Adrenal gland (tissue), 9 donors: ENCODE measurements at regions not wholly inside any gene's neighbourhood (a gene's known extent, or its start where the extent isn't known, plus 50 kb on each side); places are given as distances from the start of the nearest gene placed in this dataset.
A peak's percentile ranks its signal among the peaks of the same experiment; 100 is the strongest.

ENCODE experiments used
- DNase-seq, 7 donors: peaks; one replicate each; pipeline ENCODE4 v3.0.0-alpha.2; 2019 to 2020
- H3K27ac ChIP-seq, 5 donors: fragments of 200-600 bp; sonication (generic) in 4 of 5; 1 replicate in 3 of 5; 2 replicates in 2 of 5; pipeline versions ENCODE4 v1.5.1 to v1.8.0; 2016 to 2020; ENCODE audit warnings: mild to moderate bottlenecking in 1 of 5
- H3K27me3 ChIP-seq: fragments of 200-600 bp; 2 replicates; pipeline ENCODE4 v1.8.0; 2021
- H3K36me3 ChIP-seq, 2 donors: fragments of 200-600 bp; replicated peaks in 1 of 2; 1 replicate in 1 of 2; 2 replicates in 1 of 2; pipeline versions ENCODE4 v1.5.1 to v1.8.0; 2018 to 2022
- H3K4me1 ChIP-seq, 2 donors: fragments of 200-600 bp; replicated peaks in 1 of 2; 1 replicate in 1 of 2; 2 replicates in 1 of 2; pipeline versions ENCODE4 v1.5.1 to v1.8.0; 2018 to 2021
- H3K4me3 ChIP-seq, 4 donors: fragments of 200-600 bp; sonication (generic) in 3 of 4; one replicate each; pipeline ENCODE4 v1.5.1; 2016 to 2018
- H3K9me3 ChIP-seq, 3 donors: fragments of 200-600 bp; sonication (generic) in 1 of 3; replicated peaks in 1 of 3; 1 replicate in 2 of 3; 2 replicates in 1 of 3; pipeline versions ENCODE4 v1.5.1 to v1.8.0; 2016 to 2021
- POLR2A ChIP-seq, 2 donors: fragments of 450-650 bp; IDR thresholded peaks; one replicate each; pipeline ENCODE4 v1.6.1; 2017; ENCODE audit warnings: antibody characterized with exemption in 2 of 2, mild to moderate bottlenecking in 2 of 2, moderate library complexity in 1 of 2
- WGBS, 4 donors: extraction: QIAGEN DNeasy Blood & Tissue Kit in 2 of 4; methylation state at CpG; one replicate each; pipeline versions ENCODE4 v1.1.5 to v1.1.7; 2013 to 2017; 5-methylcytosine and 5-hydroxymethylcytosine counted together
- intact Hi-C, 2 donors: fragments of 100-400 bp; cut with DNase I; formaldehyde crosslinking; loops; one replicate each; pipeline versions ENCODE4 v1.14.1 to v1.15.0; 2022 to 2023
- TF ChIP-seq, protein P1 (sequence below), 6 experiments: fragments of 450-650 bp in 4 of 6; fragments of 200-600 bp in 2 of 6; sonication (generic) in 1 of 6; IDR thresholded peaks; 1 replicate in 5 of 6; 2 replicates in 1 of 6; pipeline versions ENCODE4 v1.5.1 to v1.8.0; 2016 to 2021; ENCODE audit warnings: antibody characterized with exemption in 6 of 6, mild to moderate bottlenecking in 2 of 6, moderate library complexity in 1 of 6
- donor health status: healthy with polysubstance abuse.
- donor health status: Bipolar disorder and iron deficiency.
- donor health status: DM: yes; HTN: yes; CAD: no.
- donor health status: DM: no; HTN: no; CAD: no.
- donor health status: DM: no; HTN: no; CAD: no.

DNA sequence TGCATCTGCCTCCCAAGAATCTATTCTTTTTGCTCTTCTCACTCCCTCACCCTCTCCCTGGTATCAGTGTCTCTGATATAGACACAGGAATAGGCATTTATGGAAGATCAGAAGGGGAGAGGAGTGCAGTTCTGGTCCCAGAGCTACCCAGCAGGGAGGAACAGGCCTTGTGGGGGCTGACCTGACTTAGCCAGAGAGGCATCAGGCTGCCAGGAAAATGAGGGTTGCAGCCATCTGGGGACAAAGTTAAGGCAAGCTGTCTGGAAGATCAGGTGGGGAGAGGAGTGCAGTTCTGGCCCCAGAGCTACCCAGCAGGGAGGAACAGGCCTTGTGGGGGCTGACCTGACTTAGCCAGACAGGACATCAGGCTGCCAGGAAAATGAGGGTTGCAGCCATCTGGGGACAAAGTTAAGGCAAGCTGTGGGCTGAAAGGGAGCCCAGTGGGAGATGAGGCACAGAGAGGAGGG, 69.9 kb upstream of the HK2 start:
- Histone ChIP-seq H3K36me3 (no peaks in the 10 kb centered on the region), H3K4me1 (peaks cover 0 to 9% of the 10 kb centered on the region in 2 donors), H3K27me3 (no peaks in the 10 kb centered on the region), H3K27ac (no peak overlapping the region), H3K9me3 (no peaks in the 10 kb centered on the region), H3K4me3 (no peak overlapping the region)
- intact Hi-C loops, result no loop called here
- TF ChIP-seq, protein P1, sequence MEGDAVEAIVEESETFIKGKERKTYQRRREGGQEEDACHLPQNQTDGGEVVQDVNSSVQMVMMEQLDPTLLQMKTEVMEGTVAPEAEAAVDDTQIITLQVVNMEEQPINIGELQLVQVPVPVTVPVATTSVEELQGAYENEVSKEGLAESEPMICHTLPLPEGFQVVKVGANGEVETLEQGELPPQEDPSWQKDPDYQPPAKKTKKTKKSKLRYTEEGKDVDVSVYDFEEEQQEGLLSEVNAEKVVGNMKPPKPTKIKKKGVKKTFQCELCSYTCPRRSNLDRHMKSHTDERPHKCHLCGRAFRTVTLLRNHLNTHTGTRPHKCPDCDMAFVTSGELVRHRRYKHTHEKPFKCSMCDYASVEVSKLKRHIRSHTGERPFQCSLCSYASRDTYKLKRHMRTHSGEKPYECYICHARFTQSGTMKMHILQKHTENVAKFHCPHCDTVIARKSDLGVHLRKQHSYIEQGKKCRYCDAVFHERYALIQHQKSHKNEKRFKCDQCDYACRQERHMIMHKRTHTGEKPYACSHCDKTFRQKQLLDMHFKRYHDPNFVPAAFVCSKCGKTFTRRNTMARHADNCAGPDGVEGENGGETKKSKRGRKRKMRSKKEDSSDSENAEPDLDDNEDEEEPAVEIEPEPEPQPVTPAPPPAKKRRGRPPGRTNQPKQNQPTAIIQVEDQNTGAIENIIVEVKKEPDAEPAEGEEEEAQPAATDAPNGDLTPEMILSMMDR (IDR thresholded peaks at IDR 0.05), result no peak
- TF ChIP-seq POLR2A (IDR thresholded peaks at IDR 0.05), result no peak
- peak in 2 of 7 donors; percentile 6 to 16 for DNase-seq

DNA sequence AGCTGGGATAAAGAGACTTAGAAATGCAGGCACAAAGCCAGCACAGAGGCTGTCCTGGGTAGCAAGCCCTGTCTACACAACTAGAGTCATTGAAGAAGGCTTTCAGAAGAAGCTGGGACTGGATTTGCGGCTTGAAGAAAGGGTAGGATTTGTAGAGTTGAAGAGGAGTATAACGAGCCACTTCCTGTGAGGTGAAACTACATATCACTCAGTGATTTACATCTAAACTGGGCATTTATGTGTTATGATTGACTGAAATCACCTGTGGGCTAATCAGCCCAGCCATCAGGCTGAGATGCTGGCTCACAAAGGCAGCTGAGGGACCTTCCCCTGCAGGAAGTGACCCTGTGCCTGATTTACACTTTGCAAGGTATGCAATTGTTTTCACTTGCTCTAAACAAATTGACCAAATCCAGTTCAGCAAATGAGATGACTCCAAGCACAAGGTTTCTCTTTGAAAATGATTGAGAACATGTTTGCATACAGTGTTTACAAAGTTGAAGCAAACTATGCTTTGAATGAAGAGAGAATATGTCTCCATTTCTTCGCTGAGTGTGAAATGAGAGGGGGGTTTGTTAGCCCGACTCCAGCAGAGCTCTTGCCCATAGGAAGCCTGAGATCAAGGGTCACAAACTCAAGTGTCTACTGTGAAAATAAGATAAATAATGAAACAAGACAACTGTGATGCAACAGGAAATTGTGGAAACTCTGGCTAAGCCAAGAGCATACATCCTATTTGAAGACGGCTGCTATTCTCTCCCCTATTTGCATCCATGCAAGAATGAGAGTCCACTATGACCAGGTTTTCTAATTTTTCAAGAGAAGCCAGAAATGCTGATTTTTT, 69.3 kb upstream of the HK2 start:
- no peak overlapping the region for H3K27ac ChIP-seq
- intact Hi-C loops, result no loop called here
- 46 to 63% (median 58%) methylated on average over 5 of the region's 5 CpGs for WGBS, 4 donors
- TF ChIP-seq, protein P1 (IDR thresholded peaks at IDR 0.05), result no peak
- TF ChIP-seq POLR2A (IDR thresholded peaks at IDR 0.05), result no peak
- peak in 1 of 7 donors; percentile 13 for DNase-seq
- H3K27me3 ChIP-seq, result no peaks in the 10 kb centered on the region
- no peaks in the 10 kb centered on the region for H3K9me3 ChIP-seq
- H3K4me1 ChIP-seq, result peaks cover 0 to 9% of the 10 kb centered on the region in 2 donors
- no peak overlapping the region for H3K4me3 ChIP-seq
- H3K36me3 ChIP-seq, result no peaks in the 10 kb centered on the region

DNA sequence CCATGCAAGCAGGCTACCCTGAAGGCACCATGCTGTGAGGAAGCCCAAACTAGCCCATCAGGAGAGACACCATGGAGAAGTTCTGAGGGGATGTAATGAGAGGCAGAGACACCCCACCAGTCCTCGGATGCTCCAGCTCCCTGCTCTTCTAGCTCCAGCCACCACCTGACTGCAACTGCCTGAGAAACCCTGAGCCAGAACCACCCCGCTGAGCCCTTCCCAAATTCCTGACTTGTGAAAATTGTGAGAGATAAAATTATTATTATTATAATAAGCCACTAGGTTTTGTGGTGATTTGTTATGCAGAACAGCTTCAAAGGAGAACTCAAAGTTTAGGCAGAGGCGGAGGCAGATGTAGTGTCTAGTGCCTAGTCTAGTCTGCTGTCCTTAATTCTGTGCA, 67.1 kb upstream of the HK2 start:
- H3K4me3 ChIP-seq, result no peak overlapping the region
- intact Hi-C loops, result no loop called here
- TF ChIP-seq, protein P1 (IDR thresholded peaks at IDR 0.05), result no peak
- no peak for TF ChIP-seq POLR2A (IDR thresholded peaks at IDR 0.05)
- H3K9me3 ChIP-seq, result no peaks in the 10 kb centered on the region
- H3K36me3 ChIP-seq, result no peaks in the 10 kb centered on the region
- H3K27me3 ChIP-seq, result no peaks in the 10 kb centered on the region
- no peak for DNase-seq
- 89 to 93% (median 90%) methylated on average over 3 of the region's 3 CpGs for WGBS, 4 donors
- H3K4me1 ChIP-seq, result peaks cover 0 to 9% of the 10 kb centered on the region in 2 donors
- H3K27ac ChIP-seq, result no peak overlapping the region

DNA sequence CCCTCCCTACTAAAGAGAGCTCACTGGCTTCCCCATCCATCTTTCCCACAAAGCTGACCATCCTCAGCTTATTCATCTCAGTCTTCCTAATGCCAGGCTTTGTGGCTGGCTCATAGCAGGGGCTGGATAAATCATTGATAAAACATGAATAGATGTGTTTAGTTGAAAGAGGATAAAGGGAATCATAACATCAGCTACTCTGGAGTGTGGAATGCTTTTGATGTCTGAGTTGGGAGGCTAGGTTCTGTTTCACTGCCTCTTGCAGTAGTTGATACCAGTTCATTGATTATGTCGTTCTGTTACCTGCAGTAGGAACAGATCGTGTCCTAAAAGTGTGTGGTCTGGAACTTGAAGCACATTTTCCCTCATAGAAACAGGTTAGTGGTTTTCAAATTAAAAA, 66.3 kb upstream of the HK2 start:
- TF ChIP-seq, protein P1 (IDR thresholded peaks at IDR 0.05), result no peak
- TF ChIP-seq POLR2A (IDR thresholded peaks at IDR 0.05), result no peak
- Histone ChIP-seq H3K36me3 (no peaks in the 10 kb centered on the region), H3K27ac (no peak overlapping the region), H3K27me3 (no peaks in the 10 kb centered on the region), H3K9me3 (no peaks in the 10 kb centered on the region), H3K4me1 (peaks cover 0 to 9% of the 10 kb centered on the region in 2 donors), H3K4me3 (no peak overlapping the region)
- WGBS, 4 donors, result 65 to 85% (median 75%) methylated on average over 2 of the region's 2 CpGs
- no peak for DNase-seq
- intact Hi-C loops, result no loop called here
